ENCODE measurements at regions not wholly inside any gene's neighbourhood (a gene's known extent, or its start where the extent isn't known, plus 50 kb on each side); places are given as distances from the start of the nearest gene placed in this dataset.

GRCh38 chr15:47944637-47945288 lies 176.0 kb upstream of the SLC24A5 start:
- intact Hi-C loops (cut with DNase I): no loop called here
- no peak for DNase-seq

- intact Hi-C loops (cut with DNase I): no loop called here
- DNase-seq: no peak
Observed at GRCh38 chr15:47945872-47946650, 174.7 kb upstream of the SLC24A5 start.

GRCh38 chr15:47949815-47950214 lies 171.0 kb upstream of the SLC24A5 start:
- intact Hi-C loops (cut with DNase I): no loop called here
- no peak for DNase-seq

- intact Hi-C loops (cut with DNase I): no loop called here
Observed at GRCh38 chr15:47950447-47950846, 170.3 kb upstream of the SLC24A5 start.

GRCh38 chr15:47951781-47952180 lies 169.0 kb upstream of the SLC24A5 start:
- no peak for DNase-seq
- intact Hi-C loops (cut with DNase I): no loop called here

More at GRCh38 chr15:47950447-47950846, 170.3 kb upstream of the SLC24A5 start:
- no peak for DNase-seq

- intact Hi-C loops (cut with DNase I): no loop called here
- DNase-seq: no peak
Observed at GRCh38 chr15:47954196-47954595, 166.6 kb upstream of the SLC24A5 start.

GRCh38 chr15:47955021-47955420 lies 165.8 kb upstream of the SLC24A5 start:
- no peak for DNase-seq
- intact Hi-C loops (cut with DNase I): no loop called here

GRCh38 chr15:47959617-47960413 lies 161.0 kb upstream of the SLC24A5 start:
- intact Hi-C loops (cut with DNase I): no loop called here

GRCh38 chr15:47961401-47962090 lies 159.2 kb upstream of the SLC24A5 start:
- peak in 1 of 10 donors; percentile 64 for DNase-seq

More at GRCh38 chr15:47959617-47960413, 161.0 kb upstream of the SLC24A5 start:
- DNase-seq: no peak

GRCh38 chr15:47963265-47963664 lies 157.5 kb upstream of the SLC24A5 start:
- no peak for DNase-seq
- intact Hi-C loops (cut with DNase I): no loop called here

More at GRCh38 chr15:47961401-47962090, 159.2 kb upstream of the SLC24A5 start:
- intact Hi-C loops (cut with DNase I): no loop called here

- DNase-seq: no peak
- intact Hi-C loops (cut with DNase I): no loop called here
Observed at GRCh38 chr15:47964229-47964628, 156.6 kb upstream of the SLC24A5 start.

GRCh38 chr15:47965297-47965696 lies 155.5 kb upstream of the SLC24A5 start:
- no peak for DNase-seq
- intact Hi-C loops (cut with DNase I): no loop called here

GRCh38 chr15:47968593-47968992 lies 152.2 kb upstream of the SLC24A5 start:
- intact Hi-C loops (cut with DNase I): no loop called here
- no peak for DNase-seq

GRCh38 chr15:47971637-47972036 lies 149.2 kb upstream of the SLC24A5 start:
- no peak for DNase-seq
- intact Hi-C loops (cut with DNase I): no loop called here

GRCh38 chr15:47972738-47973137 lies 148.1 kb upstream of the SLC24A5 start:
- intact Hi-C loops (cut with DNase I): no loop called here
- DNase-seq: no peak

GRCh38 chr15:47974724-47975123 lies 146.1 kb upstream of the SLC24A5 start:
- intact Hi-C loops (cut with DNase I): no loop called here
- peak in 1 of 10 donors; percentile 77 for DNase-seq

GRCh38 chr15:47975427-47975826 lies 145.4 kb upstream of the SLC24A5 start:
- intact Hi-C loops (cut with DNase I): no loop called here
- no peak for DNase-seq

- intact Hi-C loops (cut with DNase I): loop anchor here (10.0 kb wide), 1 partner anchor 301 kb away; no protein-coding TSS in a partner anchor
- no peak for DNase-seq
Observed at GRCh38 chr15:47983533-47983932, 137.3 kb upstream of the SLC24A5 start.

GRCh38 chr15:47985568-47985967 lies 135.2 kb upstream of the SLC24A5 start:
- DNase-seq: no peak
- intact Hi-C loops (cut with DNase I): loop anchor here (5.0 to 10.0 kb wide), 2 partner anchors 299 to 513 kb away; no protein-coding TSS in a partner anchor

GRCh38 chr15:47987461-47987860 lies 133.3 kb upstream of the SLC24A5 start:
- intact Hi-C loops (cut with DNase I): loop anchor here (1.0 to 10.0 kb wide), 3 partner anchors 297 to 791 kb away; no protein-coding TSS in a partner anchor
- DNase-seq: no peak

All from posterior cingulate gyrus (tissue), 11 donors.